ENCODE measurements at regions not wholly inside any gene's neighbourhood (a gene's known extent, or its start where the extent isn't known, plus 50 kb on each side); places are given as distances from the start of the nearest gene placed in this dataset.
"Not testable (repeated sequence)": the region's sequence is repeated elsewhere in the genome, so short reads cannot be mapped to it uniquely, and the experiment has no call there.

DNA sequence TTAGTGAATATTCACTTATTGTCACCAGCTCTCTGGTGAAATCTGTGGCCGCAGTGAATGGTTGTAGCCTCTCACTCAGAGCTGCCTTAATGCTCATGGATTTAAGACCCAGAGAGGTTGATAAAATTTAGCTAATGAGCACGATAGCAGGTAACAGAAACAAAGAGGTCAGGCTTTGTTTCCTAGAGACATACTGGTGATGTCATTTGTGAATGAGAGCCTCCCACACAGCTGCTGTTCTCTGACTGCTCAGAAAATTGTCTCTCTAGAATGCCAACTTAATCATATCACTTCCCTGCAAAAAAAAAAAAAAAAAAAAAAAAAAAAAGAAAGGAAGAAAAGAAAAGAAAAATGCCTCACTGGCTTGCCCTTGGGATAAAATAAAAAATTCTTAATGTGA lies 411.7 kb upstream of the MYT1L start:
- no peak for DNase-seq (ENCODE audit: low read depth)

DNA sequence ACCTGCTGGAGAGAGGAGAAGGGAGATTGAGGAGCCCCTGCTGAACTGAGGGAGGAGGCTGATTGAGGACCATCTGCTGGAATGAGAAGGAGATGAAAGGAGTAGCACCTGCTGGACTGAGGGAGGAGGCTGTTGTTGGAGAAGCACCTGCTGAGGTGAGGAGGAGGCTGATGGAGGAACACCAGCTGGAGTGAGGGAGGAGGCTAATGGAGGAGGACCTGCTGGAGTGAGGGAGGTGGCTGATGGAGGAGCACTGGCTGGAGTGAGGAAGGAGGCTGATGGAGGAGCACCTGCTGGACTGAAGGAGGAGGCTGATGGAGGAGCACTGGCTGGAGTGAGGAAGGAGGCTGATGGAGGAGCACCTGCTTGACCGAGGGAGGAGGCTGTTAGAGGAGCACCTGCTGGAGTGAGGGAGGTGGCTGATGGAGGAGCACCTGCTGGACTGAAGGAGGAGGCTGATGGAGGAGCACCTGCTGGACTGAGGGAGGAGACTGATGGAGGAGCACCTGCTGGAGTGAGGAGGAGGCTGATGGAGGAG lies 409.2 kb upstream of the MYT1L start:
- DNase-seq (ENCODE audit: low read depth) = no peak

DNA sequence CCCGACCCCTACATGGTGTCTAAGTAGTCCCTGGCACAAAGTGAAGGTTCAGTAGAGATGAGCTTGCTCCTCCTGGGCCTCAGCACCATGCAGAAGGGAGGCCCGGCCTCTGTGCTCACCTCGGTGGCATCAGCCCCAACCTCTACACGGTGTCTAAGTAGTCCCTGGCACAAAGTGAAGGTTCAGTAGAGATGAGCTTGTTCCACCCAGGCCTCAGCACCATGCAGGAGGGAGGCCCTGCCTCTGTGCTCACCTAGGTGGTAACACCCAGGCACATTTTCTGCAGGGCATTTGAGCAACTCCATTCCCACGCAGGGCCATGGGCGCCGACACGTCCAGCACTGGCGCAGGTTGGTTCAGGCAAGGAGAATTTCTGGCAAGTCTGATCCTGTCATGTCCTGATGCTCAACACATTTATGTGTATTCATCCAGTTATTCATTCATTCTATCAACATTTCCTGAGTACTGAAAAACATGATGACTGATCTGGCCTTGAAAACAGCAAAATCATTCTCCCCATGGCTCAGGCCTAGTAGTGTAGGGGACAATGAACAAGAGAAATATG lies 408.2 kb upstream of the MYT1L start:
- DNase-seq (ENCODE audit: low read depth) = no peak

DNA sequence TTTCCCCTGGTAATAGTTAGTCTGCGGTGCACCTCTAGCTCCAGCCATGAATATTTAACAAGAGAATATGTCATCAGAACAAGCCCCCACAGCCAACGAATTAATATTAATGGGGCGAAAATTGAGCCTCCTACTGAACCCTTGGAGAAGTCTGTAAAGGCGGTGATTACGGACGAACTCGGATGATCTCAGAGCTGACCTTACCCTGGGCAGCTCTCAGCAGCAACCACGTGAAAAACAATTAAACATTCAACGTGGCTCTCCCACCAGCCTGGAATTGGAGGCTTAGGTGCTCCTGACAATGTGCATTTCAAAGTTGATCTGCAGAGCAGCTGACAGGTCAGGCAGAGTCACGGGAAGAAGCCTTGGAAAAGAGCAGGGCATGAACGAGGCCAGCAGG lies 407.6 kb upstream of the MYT1L start:
- DNase-seq (ENCODE audit: low read depth) = no peak

DNA sequence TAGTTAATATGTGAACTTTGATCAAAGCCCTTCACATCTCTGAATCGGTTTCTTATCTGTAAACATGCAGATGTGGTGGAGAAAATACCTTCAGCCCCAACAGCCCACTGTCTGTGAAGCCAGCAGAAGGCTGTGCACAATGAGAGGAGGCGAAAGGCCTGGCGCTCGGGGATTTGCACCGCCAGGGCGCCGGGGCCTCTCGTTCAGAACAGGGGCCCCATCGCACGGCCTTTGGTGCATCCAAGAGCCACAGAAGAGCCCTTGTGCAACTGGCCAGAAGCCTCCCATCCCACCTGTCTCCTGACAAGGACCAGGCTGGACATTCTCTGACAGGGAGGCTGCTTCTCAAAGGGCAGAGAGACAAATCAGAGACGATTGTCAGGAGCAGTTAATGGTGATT lies 407.2 kb upstream of the MYT1L start:
- no peak for DNase-seq (ENCODE audit: low read depth)

DNA sequence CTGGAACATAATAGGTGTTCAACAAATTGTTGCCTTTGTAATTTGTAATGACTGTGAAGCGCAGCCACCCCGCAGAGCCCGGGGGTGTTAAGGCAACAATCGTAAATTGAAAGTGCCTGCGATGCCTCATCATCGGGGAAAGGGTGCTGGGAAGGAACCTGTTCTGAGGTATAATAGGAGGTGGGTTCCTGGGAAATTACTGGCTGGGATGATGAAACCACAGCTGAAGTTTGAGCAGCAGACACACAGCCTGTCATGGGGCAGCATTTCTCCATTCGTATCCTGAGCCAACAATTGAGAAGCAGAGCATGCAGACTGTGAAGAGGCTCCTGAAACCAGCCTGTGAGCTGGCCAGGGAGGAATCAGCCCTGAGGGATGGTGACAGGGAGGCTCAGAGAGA lies 404.0 kb upstream of the MYT1L start:
- no peak for DNase-seq (ENCODE audit: low read depth)

DNA sequence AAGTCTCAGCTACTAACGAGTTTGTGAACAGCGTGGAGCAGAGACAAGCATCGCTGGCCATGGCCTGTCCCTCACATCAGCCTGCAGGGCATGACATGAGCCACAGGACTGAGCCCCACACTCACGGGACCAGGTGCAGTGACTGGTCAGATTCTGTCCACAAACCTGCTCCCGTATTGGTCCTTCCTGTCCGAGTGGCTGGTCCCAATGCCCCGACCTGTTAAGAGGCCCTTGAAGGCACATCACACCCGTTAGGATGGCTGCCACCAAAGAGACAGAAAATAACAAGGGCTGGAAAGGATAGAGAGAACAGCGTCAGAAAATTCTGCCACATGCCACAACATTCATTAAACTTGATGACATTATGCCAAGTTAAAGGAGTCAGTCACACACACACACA lies 403.2 kb upstream of the MYT1L start:
- DNase-seq (ENCODE audit: low read depth) = no peak

DNA sequence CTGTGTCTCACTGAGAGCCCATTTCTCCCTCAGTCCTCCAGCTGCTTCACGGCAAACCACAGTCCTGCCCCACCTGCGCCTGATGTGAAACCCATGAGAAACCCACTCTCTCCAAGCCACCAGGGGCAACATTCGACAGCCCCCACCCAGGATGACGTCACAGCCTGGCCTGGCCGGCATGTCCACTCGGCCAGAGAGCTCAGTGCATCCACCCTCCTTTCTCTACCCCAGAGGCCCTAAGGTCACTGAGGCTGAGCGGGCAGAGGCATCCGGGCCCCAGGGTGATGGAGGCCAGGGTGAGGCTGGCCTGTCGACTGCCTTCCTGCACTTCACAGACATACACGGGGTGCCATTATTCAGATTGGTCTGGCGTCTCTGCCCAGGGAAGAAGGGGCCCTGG lies 402.7 kb upstream of the MYT1L start:
- DNase-seq (ENCODE audit: low read depth) = no peak

DNA sequence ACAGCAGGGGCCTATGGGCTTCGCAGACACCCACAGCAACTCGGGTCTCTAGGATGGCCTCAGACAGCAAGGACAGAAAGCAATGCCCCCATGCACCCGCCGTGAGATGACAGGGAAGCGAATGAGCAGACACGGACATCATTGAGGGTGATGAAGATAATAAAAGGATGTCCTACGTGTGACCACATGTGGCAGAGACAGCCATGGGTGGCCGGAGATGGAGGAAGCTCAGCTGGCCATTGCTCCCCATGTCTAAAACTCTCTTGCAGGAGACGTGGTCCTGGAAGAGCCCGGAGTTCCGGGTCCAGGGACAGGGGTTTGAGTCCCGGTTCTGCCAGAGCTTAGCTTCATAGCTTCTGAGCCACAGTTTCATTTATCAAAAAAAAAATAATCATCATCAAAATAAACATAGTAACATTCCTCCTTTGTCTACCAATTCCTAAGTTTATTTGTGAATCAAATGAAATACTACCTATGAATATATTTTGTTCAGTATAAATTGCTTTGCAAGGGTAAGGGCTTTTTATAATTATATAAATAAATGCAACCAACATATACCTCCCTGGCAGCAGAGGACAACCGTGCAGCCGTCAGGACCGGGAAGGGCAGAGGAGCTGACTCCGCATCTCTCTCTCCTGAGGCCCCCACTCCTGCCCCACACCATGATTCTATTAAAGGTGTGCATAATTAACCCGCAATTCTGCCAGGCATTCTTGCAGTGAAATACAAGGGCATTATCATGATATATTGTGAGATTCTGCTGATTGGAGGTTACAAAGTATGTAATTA lies 401.4 kb upstream of the MYT1L start:
- DNase-seq (ENCODE audit: low read depth) = no peak

DNA sequence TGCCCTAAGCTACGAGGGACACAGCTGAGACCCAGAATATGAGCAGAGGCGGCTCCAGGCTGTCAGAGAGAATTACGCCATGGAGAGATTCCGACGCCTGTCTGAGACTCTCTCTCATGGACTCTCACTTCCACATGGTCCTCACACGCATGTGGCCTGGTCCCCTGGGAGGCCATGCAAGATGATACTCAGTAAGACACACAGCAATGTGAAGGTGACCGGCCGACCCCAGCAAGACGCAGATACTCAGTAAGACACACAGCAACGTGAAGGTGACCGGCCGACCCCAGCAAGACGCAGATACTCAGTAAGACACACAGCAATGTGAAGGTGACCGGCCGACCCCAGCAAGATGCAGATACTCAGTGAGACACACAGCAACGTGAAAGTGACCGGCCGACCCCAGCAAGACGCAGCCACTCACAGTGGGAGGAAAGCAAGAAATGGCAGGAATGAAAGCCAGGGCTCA lies 400.8 kb upstream of the MYT1L start:
- DNase-seq (ENCODE audit: low read depth) = no peak

DNA sequence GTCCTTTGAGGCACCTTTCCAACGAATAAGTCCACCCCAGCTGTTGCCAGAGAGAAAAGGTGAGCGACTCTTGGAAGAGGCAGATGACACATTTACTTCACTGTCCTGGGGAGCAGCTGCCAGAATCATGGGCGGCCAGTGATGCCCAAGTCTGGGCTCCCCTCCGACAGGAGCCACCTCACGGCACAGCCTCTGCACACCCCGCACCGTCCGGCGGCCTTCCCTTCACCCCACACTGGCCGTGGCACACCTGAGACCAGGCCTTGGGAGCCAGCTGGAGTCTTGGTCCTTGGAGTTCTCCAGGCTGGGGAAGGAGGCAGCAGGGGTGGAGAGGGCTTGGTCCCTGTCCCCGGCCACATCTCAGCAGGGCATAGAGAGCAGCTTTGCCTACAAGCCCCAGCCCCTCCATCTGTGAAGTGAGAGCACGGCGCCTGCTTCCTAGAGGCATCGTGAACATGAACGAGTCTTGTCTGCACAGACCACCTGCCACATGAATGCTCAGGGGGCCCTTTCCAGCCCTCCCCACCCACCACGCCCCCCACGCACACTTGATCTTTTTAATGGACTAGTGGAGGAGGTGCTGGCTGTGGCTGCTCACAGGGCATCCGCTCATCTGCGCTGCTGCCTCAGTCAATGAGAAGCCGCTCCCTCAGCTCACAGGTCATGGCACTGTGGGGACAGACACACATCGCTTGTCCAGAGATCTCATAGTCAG lies 400.2 kb upstream of the MYT1L start:
- no peak for DNase-seq (ENCODE audit: low read depth)

DNA sequence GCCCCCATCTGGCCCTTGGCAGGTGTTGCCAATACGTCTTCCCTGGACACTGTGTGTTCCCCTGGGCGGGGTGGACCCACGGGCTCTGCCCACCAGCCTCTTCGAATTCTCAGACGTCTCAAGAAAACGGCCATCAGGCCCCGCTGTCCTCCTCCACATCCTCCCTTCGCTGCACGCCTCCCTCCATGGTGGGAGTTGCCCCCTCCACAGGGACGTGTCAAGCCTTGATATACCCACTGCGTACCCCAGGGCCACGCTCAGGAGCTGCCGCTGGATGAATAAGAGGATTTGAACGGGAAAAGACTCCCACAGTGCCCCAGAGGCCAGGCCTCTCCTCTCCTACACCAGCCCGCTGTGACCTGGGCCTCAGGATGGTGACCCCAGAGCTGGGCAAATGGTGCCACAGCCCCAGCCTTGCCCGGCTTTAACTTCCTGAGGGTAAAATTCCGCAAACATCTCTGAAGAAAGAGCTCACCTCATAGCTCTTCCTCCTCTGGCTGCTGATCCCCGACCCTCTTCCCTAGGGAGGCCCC lies 399.3 kb upstream of the MYT1L start:
- no peak for DNase-seq (ENCODE audit: low read depth)

DNA sequence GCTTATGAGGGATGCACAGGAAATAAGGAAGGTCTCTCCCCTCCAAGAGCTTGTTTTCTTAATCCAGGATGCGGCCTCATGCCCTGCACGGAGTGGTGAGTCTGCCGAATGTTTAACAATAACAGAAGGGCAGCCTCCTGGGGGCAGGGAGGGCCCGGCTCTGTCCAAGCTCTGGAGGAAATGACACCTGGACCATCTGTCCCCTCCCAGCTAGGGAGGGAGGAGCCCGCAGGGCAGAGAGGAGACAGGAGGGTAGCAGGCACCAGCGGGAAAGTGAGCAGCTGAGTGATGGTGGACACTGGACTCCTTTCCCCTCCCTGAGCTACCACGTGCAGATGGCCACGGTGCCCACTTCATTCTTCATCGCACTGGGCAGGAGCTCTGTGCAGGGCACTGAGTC lies 398.2 kb upstream of the MYT1L start:
- no peak for DNase-seq (ENCODE audit: low read depth)

DNA sequence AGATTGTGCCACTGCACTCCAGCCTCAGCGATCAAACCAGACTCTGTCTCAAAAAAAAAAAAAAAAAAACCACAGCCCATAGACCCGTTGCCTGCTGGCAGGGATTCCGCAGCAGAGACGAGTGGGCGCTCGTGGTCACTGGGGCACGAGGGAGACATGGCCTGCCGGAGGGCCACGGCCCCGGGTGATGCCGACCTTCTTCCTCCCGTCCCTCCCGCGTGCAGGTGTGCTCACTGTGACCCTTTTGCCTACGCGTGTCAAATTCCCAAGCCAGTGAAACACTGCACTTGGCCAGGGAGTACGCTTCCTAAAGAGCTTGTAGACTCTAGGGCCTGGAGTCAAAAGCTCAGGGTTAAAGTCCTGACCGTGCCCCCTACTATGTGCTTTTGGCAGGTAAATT lies 397.6 kb upstream of the MYT1L start:
- DNase-seq (ENCODE audit: low read depth) = no peak

DNA sequence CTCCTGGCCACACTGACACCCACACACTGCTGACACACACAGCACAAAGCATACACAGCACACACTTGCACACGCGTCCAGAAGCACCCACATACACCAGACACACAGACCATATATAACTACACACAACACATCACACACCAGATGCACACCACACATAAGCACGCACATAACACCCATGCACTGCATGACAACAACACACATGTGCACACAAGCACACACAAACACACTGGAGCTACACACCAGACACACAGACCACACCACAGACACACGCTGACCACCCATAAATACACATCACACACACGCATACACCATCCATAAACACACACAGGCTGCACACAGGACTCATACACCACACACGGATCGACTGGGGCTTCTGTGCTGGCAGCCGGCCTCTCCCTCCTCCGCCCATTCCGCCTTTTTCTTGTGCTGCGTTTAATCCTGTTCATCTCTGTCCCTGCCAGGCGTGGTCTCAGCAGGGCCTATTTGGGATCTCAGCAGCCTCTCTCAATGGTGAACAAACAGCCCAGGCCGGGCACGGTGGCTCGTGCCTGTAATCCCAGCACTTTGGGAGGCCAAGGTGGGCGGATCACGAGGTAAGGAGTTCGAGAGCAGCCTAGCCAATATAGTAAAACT lies 396.9 kb upstream of the MYT1L start:
- DNase-seq (ENCODE audit: low read depth) = no peak

DNA sequence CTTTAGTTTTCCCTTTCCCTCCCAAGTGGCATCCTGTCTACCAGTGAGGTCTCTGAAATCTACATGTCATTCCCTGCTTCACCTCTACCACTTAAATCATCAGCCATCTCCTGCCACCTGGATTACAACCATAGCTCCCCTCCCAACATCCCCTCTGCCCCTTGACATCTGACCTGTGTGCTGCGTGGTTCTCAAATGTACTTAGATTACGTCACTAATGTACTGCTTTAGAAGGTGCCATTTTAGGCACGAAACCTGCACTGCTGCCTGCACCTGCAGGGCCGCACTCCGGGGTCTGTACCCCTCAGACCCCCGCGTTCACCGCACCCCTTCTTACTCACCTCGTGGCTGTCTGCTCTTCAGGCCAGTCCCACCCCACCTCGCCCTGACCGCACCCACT lies 395.1 kb upstream of the MYT1L start:
- DNase-seq (ENCODE audit: low read depth) = no peak

DNA sequence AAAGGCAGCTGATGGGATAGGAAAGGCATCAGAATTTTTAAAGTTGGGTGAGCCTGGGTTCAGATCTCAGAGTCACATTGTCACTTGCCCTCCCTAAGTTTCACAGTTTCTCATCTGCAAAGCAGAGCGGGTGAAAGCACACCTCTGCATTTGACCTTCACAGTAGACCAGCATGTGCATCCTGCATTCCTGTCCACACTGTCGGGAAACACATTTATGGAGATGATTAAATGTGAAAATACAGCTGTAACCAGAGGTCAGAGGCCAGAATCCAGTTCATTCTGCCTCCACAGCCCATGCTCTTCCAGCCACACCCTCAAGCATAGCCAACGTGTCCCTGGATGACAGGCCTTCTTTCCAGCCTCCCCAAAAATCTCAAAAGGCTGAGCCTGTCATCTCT lies 392.0 kb upstream of the MYT1L start:
- no peak for DNase-seq (ENCODE audit: low read depth)

DNA sequence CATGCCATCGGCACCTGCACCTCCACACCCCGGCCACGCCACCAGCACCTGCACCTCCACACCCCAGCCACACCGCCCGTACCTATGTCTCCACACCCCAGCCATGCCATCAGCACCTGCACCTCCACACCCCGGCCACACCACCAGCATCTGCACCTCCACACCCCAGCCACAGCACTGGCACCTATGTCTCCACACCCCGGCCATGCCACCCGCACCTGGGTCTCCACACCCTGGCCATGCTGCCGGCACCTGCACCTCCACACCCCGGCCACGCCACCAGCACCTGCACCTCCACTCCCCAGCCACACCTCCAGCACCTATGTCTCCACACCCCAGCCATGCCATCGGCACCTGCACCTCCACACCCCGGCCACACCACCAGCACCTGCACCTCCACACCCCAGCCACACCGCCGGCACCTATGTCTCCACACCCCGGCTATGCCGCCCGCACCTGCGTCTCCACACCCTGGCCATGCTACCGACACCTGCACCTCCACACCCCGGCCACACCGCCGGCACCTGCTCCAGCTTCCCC lies 390.3 kb upstream of the MYT1L start:
- no peak for DNase-seq (ENCODE audit: low read depth)

DNA sequence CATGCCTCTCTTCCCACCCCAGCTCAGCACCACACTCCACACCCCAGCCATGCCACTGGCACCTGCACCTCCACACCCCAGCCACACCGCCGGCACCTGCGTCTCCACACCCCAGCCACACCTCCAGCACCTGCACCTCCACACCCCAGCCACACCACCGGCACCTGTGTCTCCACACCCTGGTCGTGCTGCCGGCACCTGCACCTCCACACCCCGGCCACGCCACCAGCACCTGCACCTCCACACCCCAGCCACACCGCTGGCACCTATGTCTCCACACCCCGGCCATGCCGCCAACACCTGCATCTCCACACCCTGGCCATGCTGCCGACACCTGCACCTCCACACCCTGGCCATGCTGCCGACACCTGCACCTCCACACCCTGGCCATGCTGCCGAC lies 389.7 kb upstream of the MYT1L start:
- DNase-seq (ENCODE audit: low read depth) = not testable (repeated sequence)

DNA sequence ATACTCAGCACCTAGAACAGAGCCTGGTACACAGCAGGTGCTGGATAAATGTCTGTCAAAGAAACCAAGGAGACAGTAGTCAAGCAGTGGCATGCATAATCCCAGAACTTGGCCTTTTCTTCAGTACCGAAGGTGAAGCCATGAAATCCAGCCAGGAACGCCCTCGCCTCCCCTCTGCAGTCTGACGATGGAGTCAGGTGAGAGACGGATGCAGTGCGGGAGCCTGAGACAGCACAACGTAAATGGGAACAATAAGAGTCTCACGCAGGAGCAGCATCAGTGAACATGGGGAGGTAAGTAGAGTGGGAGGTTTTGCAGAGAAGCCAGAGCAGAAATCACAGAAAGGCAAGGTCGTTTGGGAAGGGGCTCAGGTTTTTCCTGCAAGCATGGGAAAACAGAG lies 389.3 kb upstream of the MYT1L start:
- no peak for DNase-seq (ENCODE audit: low read depth)

DNA sequence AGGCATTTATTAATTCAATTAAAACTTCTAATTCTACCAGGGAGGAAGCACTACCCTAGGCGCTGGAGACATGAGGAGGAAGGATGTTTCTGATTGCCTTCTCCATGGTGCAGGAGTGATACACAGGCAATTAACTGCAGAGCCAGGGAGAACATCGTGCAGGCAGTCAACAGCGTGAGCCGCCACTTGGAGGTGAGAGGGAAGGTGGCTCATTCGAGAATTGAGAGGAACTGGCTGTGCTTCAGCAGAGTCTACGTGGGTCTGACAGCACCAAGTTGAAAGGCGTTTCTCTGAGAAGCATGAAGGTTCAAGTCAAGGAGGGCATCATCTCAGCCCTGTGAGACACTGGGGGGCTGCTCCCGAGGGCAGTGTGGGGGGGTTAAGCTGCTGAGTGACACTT lies 388.7 kb upstream of the MYT1L start:
- no peak for DNase-seq (ENCODE audit: low read depth)

DNA sequence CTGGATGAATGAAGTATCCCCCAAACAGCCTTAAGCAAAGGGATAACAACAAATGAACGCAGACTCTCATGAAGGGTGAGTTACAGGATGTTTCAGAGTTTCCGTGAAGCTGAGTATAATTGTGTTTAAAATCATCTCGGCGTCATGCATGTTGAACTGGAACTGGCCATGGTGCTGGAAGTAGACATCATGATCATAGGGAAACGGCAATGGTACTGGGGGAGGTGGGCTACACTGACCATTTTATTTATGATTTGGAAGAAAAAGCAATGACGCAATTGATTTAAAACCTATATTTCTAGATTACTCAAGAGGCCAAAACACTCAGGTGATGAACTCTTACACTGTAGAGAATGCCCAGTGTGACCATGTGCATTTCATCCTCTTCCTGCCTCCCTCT lies 387.9 kb upstream of the MYT1L start:
- no peak for DNase-seq (ENCODE audit: low read depth)

Measured in T-helper 22 cell (primary cell).